Esophagus squamous epithelium (tissue), 4 donors: ENCODE measurements at regions not wholly inside any gene's neighbourhood (a gene's known extent, or its start where the extent isn't known, plus 50 kb on each side); places are given as distances from the start of the nearest gene placed in this dataset.

ENCODE experiments used
- CTCF ChIP-seq, 6 experiments: fragments of 450-650 bp in 4 of 6; fragments of 200-600 bp in 2 of 6; sonication (generic) in 2 of 6; IDR thresholded peaks; one replicate each; pipeline ENCODE4 v1.5.1; 2016 to 2019; ENCODE audit warnings: antibody characterized with exemption in 6 of 6, mild to moderate bottlenecking in 4 of 6, moderate library complexity in 4 of 6
- POLR2A ChIP-seq, 4 donors: fragments of 450-650 bp; IDR thresholded peaks; one replicate each; pipeline ENCODE4 v1.6.1; 2017; ENCODE audit warnings: antibody characterized with exemption in 4 of 4, mild to moderate bottlenecking in 4 of 4, moderate library complexity in 3 of 4

GRCh38 chr17:43315369-43315768 is 81.6 kb upstream of the RNU2-1 start:
- TF ChIP-seq CTCF (IDR thresholded peaks at IDR 0.05) (no peak), POLR2A (IDR thresholded peaks at IDR 0.05) (no peak)
